HepG2 (cell line): ENCODE measurements at regions not wholly inside any gene's neighbourhood (a gene's known extent, or its start where the extent isn't known, plus 50 kb on each side); places are given as distances from the start of the nearest gene placed in this dataset.

ENCODE experiments used
- ATAC-seq: fragments of 200-7000 bp; cut with Tn5 transposase; 3 replicates; pipeline ENCODE4 v1.9.1; 2020; ENCODE audit warnings: mild to moderate bottlenecking, moderate library complexity
- BruUV-seq: library from RNA; stranded (reverse); fragments of 400-500 nt; replicated peaks from 2 replicates; lab custom pipeline; 2021; lab: Mats Ljungman, UMichigan
- CTCF ChIA-PET: fragments of 300-600 bp; formaldehyde crosslinking; extraction: SDS; loops from one replicate; lab custom pipeline; 2021; ENCODE audit warnings: low total read pairs, inconsistent platforms, low intra/inter-chr PET ratio; lab: Yijun Ruan, JAX
- POLR2A ChIA-PET: fragments of 350-600 bp; sonication (Branson Sonifier 250); formaldehyde crosslinking; loops from one replicate; lab custom pipeline; 2020; ENCODE audit warnings: antibody characterized with exemption, inconsistent platforms; lab: Yijun Ruan, JAX
- DNase-seq: peaks from one replicate; pipeline ENCODE4 v3.0.0-alpha.2; 2015; ENCODE audit warnings: low spot score
- FAIRE-seq: peaks from 3 replicates; lab custom pipeline; 2011; peaks lifted over from hg19 to GRCh38; lab: Jason Lieb, UNC
- H2AFZ ChIP-seq: one replicate; pipeline ENCODE4 v1.6.1; 2011; ENCODE audit warnings: low read length, inconsistent platforms
- H3K27ac ChIP-seq: fragments of 300-600 bp; 3 replicates; pipeline ENCODE4 v1.8.0; 2011; ENCODE audit warnings: mixed run types, mild to moderate bottlenecking, mixed read lengths, low read length, inconsistent platforms; ENCODE audit not compliant: insufficient read depth; ENCODE audit errors: extremely low read length
- H3K27me3 ChIP-seq, 2 experiments: fragments of 200-600 bp in 1 of 2; 2 replicates in 1 of 2; 3 replicates in 1 of 2; pipeline versions ENCODE4 v1.6.0 to v1.8.0; 2011; ENCODE audit warnings: low read length in 2 of 2, mild to moderate bottlenecking in 2 of 2, moderate library complexity in 2 of 2, inconsistent platforms in 1 of 2; ENCODE audit not compliant: insufficient read depth in 2 of 2, control insufficient read depth in 1 of 2
- H3K36me3 ChIP-seq, 2 experiments: fragments of 200-600 bp in 1 of 2; replicated peaks in 1 of 2; 2 replicates in 1 of 2; 3 replicates in 1 of 2; pipeline versions ENCODE4 v1.5.1 to v1.8.0; 2011; ENCODE audit warnings: low read length in 2 of 2, inconsistent platforms in 1 of 2; ENCODE audit not compliant: insufficient read depth in 2 of 2, control insufficient read depth in 1 of 2
- H3K4me1 ChIP-seq: 2 replicates; pipeline ENCODE4 v1.5.1; 2012; ENCODE audit warnings: low read length, inconsistent platforms; ENCODE audit not compliant: insufficient read depth
- H3K4me2 ChIP-seq: 2 replicates; pipeline ENCODE4 v1.6.0; 2011; ENCODE audit warnings: low read depth, low read length, inconsistent platforms
- H3K4me3 ChIP-seq, 3 experiments: fragments of 200-600 bp in 1 of 3; sonication (generic), shearing (Covaris generic) in 1 of 3; replicated peaks in 1 of 3; 2 replicates each; pipeline ENCODE4 v1.5.1; 2011 to 2016; ENCODE audit warnings: low read length in 3 of 3, inconsistent platforms in 2 of 3, low read depth in 2 of 3, mild to moderate bottlenecking in 2 of 3, control low read depth in 1 of 3, mixed read lengths in 1 of 3; ENCODE audit not compliant: insufficient read depth in 1 of 3
- H3K79me2 ChIP-seq: one replicate; pipeline ENCODE4 v1.6.1; 2011; ENCODE audit warnings: low read length, inconsistent platforms; ENCODE audit not compliant: insufficient read depth
- H3K9ac ChIP-seq: 2 replicates; pipeline ENCODE4 v1.6.0; 2011; ENCODE audit warnings: mild to moderate bottlenecking, low read depth, low read length, inconsistent platforms; ENCODE audit not compliant: insufficient read depth
- H3K9me3 ChIP-seq: 2 replicates; pipeline ENCODE4 v1.5.1; 2012; ENCODE audit warnings: mild to moderate bottlenecking, low read length
- H4K20me1 ChIP-seq: 2 replicates; pipeline ENCODE4 v1.6.0; 2011; ENCODE audit warnings: inconsistent platforms, mild to moderate bottlenecking, low read length, moderate library complexity; ENCODE audit not compliant: insufficient read depth
- NR2F6 ChIP-seq, 2 experiments: IDR thresholded peaks; 2 replicates each; pipeline ENCODE4 v1.6.1; 2016; ENCODE audit warnings: antibody characterized with exemption in 1 of 2, mild to moderate bottlenecking in 1 of 2
- ZC3H4 ChIP-seq: sonication (generic); formaldehyde crosslinking; IDR thresholded peaks from 2 replicates; pipeline ENCODE4 v1.4.0; 2020; ENCODE audit warnings: missing genetic modification reagents, borderline replicate concordance
- ZHX2 ChIP-seq, 2 experiments: sonication (generic) in 1 of 2; formaldehyde crosslinking in 1 of 2; IDR thresholded peaks; 2 replicates each; pipeline versions ENCODE4 v1.6.1 to v1.9.0; 2014 to 2022; ENCODE audit warnings: antibody characterized with exemption in 1 of 2, borderline replicate concordance in 1 of 2, inconsistent platforms in 1 of 2, low read depth in 1 of 2, missing genetic modification reagents in 1 of 2
- ZMYM4 ChIP-seq: sonication (generic); formaldehyde crosslinking; IDR thresholded peaks from 2 replicates; pipeline ENCODE4 v1.8.1; 2023; ENCODE audit warnings: mild to moderate bottlenecking, missing genetic modification reagents
- ZNF124 ChIP-seq: sonication (generic); formaldehyde crosslinking; IDR thresholded peaks from 2 replicates; pipeline ENCODE4 v1.4.0; 2020; ENCODE audit warnings: missing genetic modification reagents
- ZNF354B ChIP-seq: sonication (generic); formaldehyde crosslinking; IDR thresholded peaks from 2 replicates; pipeline ENCODE4 v1.8.0; 2022; ENCODE audit warnings: mild to moderate bottlenecking, missing genetic modification reagents
- in situ Hi-C: cut with HindIII; loops from 2 replicates; pipeline ENCODE4 v1.10.0; 2017; ENCODE audit warnings: low pct_unique_long_range_greater_than_20kb; ENCODE audit not compliant: extremely low pct_ligation_motif_present
- intact Hi-C: fragments of 100-400 bp; cut with micrococcal nuclease; formaldehyde crosslinking; loops from one replicate; pipeline ENCODE4 v1.10.0; 2022; ENCODE audit not compliant: unreplicated experiment
- TF ChIP-seq, protein P1 (sequence below): sonication (generic); formaldehyde crosslinking; IDR thresholded peaks from 2 replicates; pipeline ENCODE4 v1.5.0; 2020; ENCODE audit warnings: mild to moderate bottlenecking, missing genetic modification reagents, moderate library complexity

- Histone ChIP-seq H3K36me3 (no peaks in the 10 kb centered on the region), H3K27me3 (no peaks in the 10 kb centered on the region), H3K9me3 (no peaks in the 10 kb centered on the region), H3K4me2 (no peak overlapping the region), H3K9ac (no peak overlapping the region), H3K27ac (no peak overlapping the region), H4K20me1 (no peaks in the 10 kb centered on the region), H3K4me3 (no peak overlapping the region), H3K4me1 (no peaks in the 10 kb centered on the region), H3K79me2 (no peaks in the 10 kb centered on the region), H2AFZ (no peak overlapping the region)
- ChIA-PET CTCF (no interaction called here), POLR2A (no interaction called here)
- in situ Hi-C loops, result no loop called here
- ATAC-seq, result peak; percentile 57; the same call in 2 of the 3 replicates
- DNase-seq, result no peak
- intact Hi-C loops, result no loop called here
- BruUV-seq, result no TSS peak
- TF ChIP-seq ZNF124 (CRISPR knock-in tag) (no peak), ZC3H4 (CRISPR knock-in tag) (no peak), NR2F6 (IDR thresholded peaks at IDR 0.05) (no peak), NR2F6 (CRISPR knock-in tag; IDR thresholded peaks at IDR 0.05) (no peak), ZMYM4 (CRISPR knock-in tag) (no peak), ZNF354B (CRISPR knock-in tag) (no peak), ZHX2 (IDR thresholded peaks at IDR 0.05; ENCODE audit: low read depth) (no peak), ZHX2 (CRISPR knock-in tag; IDR thresholded peaks at IDR 0.05; ENCODE audit: borderline replicate concordance) (no peak)
- TF ChIP-seq, protein P1, sequence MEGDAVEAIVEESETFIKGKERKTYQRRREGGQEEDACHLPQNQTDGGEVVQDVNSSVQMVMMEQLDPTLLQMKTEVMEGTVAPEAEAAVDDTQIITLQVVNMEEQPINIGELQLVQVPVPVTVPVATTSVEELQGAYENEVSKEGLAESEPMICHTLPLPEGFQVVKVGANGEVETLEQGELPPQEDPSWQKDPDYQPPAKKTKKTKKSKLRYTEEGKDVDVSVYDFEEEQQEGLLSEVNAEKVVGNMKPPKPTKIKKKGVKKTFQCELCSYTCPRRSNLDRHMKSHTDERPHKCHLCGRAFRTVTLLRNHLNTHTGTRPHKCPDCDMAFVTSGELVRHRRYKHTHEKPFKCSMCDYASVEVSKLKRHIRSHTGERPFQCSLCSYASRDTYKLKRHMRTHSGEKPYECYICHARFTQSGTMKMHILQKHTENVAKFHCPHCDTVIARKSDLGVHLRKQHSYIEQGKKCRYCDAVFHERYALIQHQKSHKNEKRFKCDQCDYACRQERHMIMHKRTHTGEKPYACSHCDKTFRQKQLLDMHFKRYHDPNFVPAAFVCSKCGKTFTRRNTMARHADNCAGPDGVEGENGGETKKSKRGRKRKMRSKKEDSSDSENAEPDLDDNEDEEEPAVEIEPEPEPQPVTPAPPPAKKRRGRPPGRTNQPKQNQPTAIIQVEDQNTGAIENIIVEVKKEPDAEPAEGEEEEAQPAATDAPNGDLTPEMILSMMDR, result peak; percentile 28; the same call in 1 of the 2 replicates
- FAIRE-seq, result no peak
Measured at GRCh38 chr2:198930170-198930569, 527.6 kb downstream of the SATB2 start.
